ENCODE measurements at regions not wholly inside any gene's neighbourhood (a gene's known extent, or its start where the extent isn't known, plus 50 kb on each side); places are given as distances from the start of the nearest gene placed in this dataset.

GRCh38 chr5:89710006-89710405 lies 699.5 kb downstream of the CETN3 start:
- Histone ChIP-seq H3K9me2 (replicated peaks; ENCODE audit: low read length) (no peaks in the 10 kb centered on the region), H3K4me1 (ENCODE audit: insufficient read depth, low read length) (no peaks in the 10 kb centered on the region), H3K4me3 (ENCODE audit: low read length) (no peak overlapping the region), H3K79me2 (ENCODE audit: low read length) (no peaks in the 10 kb centered on the region), H3K27ac (ENCODE audit: low read length) (no peak overlapping the region), H3K9me3 (ENCODE audit: low read length) (no peaks in the 10 kb centered on the region), H3K36me3 (ENCODE audit: low read depth, low read length) (no peaks in the 10 kb centered on the region), H2AFZ (ENCODE audit: low read length) (no peak overlapping the region), H3K27me3 (ENCODE audit: low read length) (no peaks in the 10 kb centered on the region), H4K20me1 (ENCODE audit: low read length) (no peaks in the 10 kb centered on the region), H3K4me2 (ENCODE audit: low read length) (no peak overlapping the region), H3F3A (ENCODE audit: low read length, unreplicated experiment) (no peaks in the 10 kb centered on the region), H3K9ac (ENCODE audit: low read length) (no peak overlapping the region)
- ChIA-PET POLR2A (ENCODE audit: unreplicated experiment) (interaction anchor here (0.6 kb wide), 1 partner anchor 33 kb away, joined by 9 read pairs; no protein-coding TSS in a partner anchor), CTCF (no interaction called here)
- DNase-seq, result no peak
- TF ChIP-seq CTCF (conservative IDR thresholded peaks at IDR 0.05; ENCODE audit: low read depth, low read length) (no peak), EZH2 (IDR thresholded peaks at IDR 0.05; ENCODE audit: low read length, unreplicated experiment) (no peak), EZH2phosphoT487 (IDR thresholded peaks at IDR 0.05; ENCODE audit: borderline replicate concordance, low read length) (no peak)
- ATAC-seq, result no peak
- intact Hi-C loops (cut with micrococcal nuclease), result no loop called here
- no TSS peak for BruUV-seq (replicated peaks)

GRCh38 chr5:89707891-89708290 lies 701.7 kb downstream of the CETN3 start:
- Histone ChIP-seq H2AFZ (ENCODE audit: low read length) (no peak overlapping the region), H3K4me1 (ENCODE audit: insufficient read depth, low read length) (peaks cover 6% of the 10 kb centered on the region), H3K27me3 (ENCODE audit: low read length) (no peaks in the 10 kb centered on the region), H3K9me3 (ENCODE audit: low read length) (no peaks in the 10 kb centered on the region), H4K20me1 (ENCODE audit: low read length) (no peaks in the 10 kb centered on the region), H3K9ac (ENCODE audit: low read length) (no peak overlapping the region), H3F3A (ENCODE audit: low read length, unreplicated experiment) (no peaks in the 10 kb centered on the region), H3K4me3 (ENCODE audit: low read length) (no peak overlapping the region), H3K79me2 (ENCODE audit: low read length) (no peaks in the 10 kb centered on the region), H3K9me2 (replicated peaks; ENCODE audit: low read length) (no peaks in the 10 kb centered on the region), H3K4me2 (ENCODE audit: low read length) (no peak overlapping the region), H3K27ac (ENCODE audit: low read length) (no peak overlapping the region), H3K36me3 (ENCODE audit: low read depth, low read length) (no peaks in the 10 kb centered on the region)
- intact Hi-C loops (cut with micrococcal nuclease), result no loop called here
- no peak for DNase-seq
- no TSS peak for BruUV-seq (replicated peaks)
- no peak for TF ChIP-seq CTCF (conservative IDR thresholded peaks at IDR 0.05; ENCODE audit: low read depth, low read length)
- no peak for TF ChIP-seq EZH2 (IDR thresholded peaks at IDR 0.05; ENCODE audit: low read length, unreplicated experiment)
- TF ChIP-seq EZH2phosphoT487 (IDR thresholded peaks at IDR 0.05; ENCODE audit: borderline replicate concordance, low read length), result no peak
- no peak for ATAC-seq
- ChIA-PET POLR2A (ENCODE audit: unreplicated experiment) (no interaction called here), CTCF (no interaction called here)

- Histone ChIP-seq H3K9me2 (replicated peaks; ENCODE audit: low read length) (no peaks in the 10 kb centered on the region), H2AFZ (ENCODE audit: low read length) (no peak overlapping the region), H3K27ac (ENCODE audit: low read length) (no peak overlapping the region), H3K4me1 (ENCODE audit: insufficient read depth, low read length) (peaks cover 6% of the 10 kb centered on the region), H3K27me3 (ENCODE audit: low read length) (no peaks in the 10 kb centered on the region), H3K9ac (ENCODE audit: low read length) (no peak overlapping the region), H3K4me3 (ENCODE audit: low read length) (no peak overlapping the region), H3K79me2 (ENCODE audit: low read length) (no peaks in the 10 kb centered on the region), H3K9me3 (ENCODE audit: low read length) (no peaks in the 10 kb centered on the region), H3K4me2 (ENCODE audit: low read length) (no peak overlapping the region), H3F3A (ENCODE audit: low read length, unreplicated experiment) (no peaks in the 10 kb centered on the region), H4K20me1 (ENCODE audit: low read length) (no peaks in the 10 kb centered on the region), H3K36me3 (ENCODE audit: low read depth, low read length) (no peaks in the 10 kb centered on the region)
- TF ChIP-seq CTCF (conservative IDR thresholded peaks at IDR 0.05; ENCODE audit: low read depth, low read length) (no peak), EZH2phosphoT487 (IDR thresholded peaks at IDR 0.05; ENCODE audit: borderline replicate concordance, low read length) (no peak), EZH2 (IDR thresholded peaks at IDR 0.05; ENCODE audit: low read length, unreplicated experiment) (no peak)
- DNase-seq, result no peak
- ATAC-seq, result no peak
- ChIA-PET POLR2A (ENCODE audit: unreplicated experiment) (no interaction called here), CTCF (no interaction called here)
- no TSS peak for BruUV-seq (replicated peaks)
- intact Hi-C loops (cut with micrococcal nuclease), result no loop called here
Measured at GRCh38 chr5:89706731-89707130, 702.8 kb downstream of the CETN3 start.

All from PC-3 (cell line).